Heart left ventricle (tissue), 13 donors: ENCODE measurements at regions not wholly inside any gene's neighbourhood (a gene's known extent, or its start where the extent isn't known, plus 50 kb on each side); places are given as distances from the start of the nearest gene placed in this dataset.
"Not testable (repeated sequence)": the region's sequence is repeated elsewhere in the genome, so short reads cannot be mapped to it uniquely, and the experiment has no call there.

Experiments
- CTCF ChIP-seq, 12 donors: fragments of 200-600 bp; sonication (generic) in 4 of 12; IDR thresholded peaks; one replicate each; pipeline versions ENCODE4 v1.5.0 to v1.8.0; 2018 to 2022; ENCODE audit warnings: antibody characterized with exemption in 12 of 12, mild to moderate bottlenecking in 5 of 12
- POLR2A ChIP-seq, 2 donors: fragments of 450-650 bp; IDR thresholded peaks; one replicate each; pipeline ENCODE4 v1.6.1; 2017; ENCODE audit warnings: antibody characterized with exemption in 2 of 2, mild to moderate bottlenecking in 2 of 2, moderate library complexity in 2 of 2
- donor health status: ischemic (EF 13 %, LVEDD 7.1; RV severe dilation, severe dysfunction).
- donor health status: DM: no; HTN: yes; CAD: no.
- donor health status: DM: no; HTN: no; CAD: no.
- donor health status: ischemic (EF 25% LVEDD 6.9; RV normal size, moderate dysfunction).
- donor health status: ischemic (EF 25% LVEDD 5.7; RV mildly dilated, moderate dysfunction).
- donor health status: ischemic (EF 35%, LVEDD 5.7; RV mildly dilated, moderate dysfunction).
- donor health status: nonischemic (EF 11% LVEDD 7.7; RV severe dilation, severe dysfunction).
- donor health status: DM: yes; HTN: yes; CAD: no.
- donor health status: PGD.
- donor health status: ischemic (EF 29% LVEDD 5.4; RV normal size, mild dysfunction).
- donor health status: nonischemic (EF 23%, LVEDD 6.1; RV moderate dilation, normal function).

- TF ChIP-seq CTCF, POLR2A (IDR thresholded peaks at IDR 0.05): not testable (repeated sequence)
Measured at GRCh38 chr22:15819886-15820285, 130.1 kb downstream of the POTEH start.
